Hippocampal formation (tissue), 2 donors: ENCODE measurements at regions not wholly inside any gene's neighbourhood (a gene's known extent, or its start where the extent isn't known, plus 50 kb on each side); places are given as distances from the start of the nearest gene placed in this dataset.
"Not testable (repeated sequence)": the region's sequence is repeated elsewhere in the genome, so short reads cannot be mapped to it uniquely, and the experiment has no call there.

Experiments
- DNase-seq, 2 donors: peaks; one replicate each; lab custom pipeline; 2025; lab: John Stamatoyannopoulos, UW

GRCh38 chr2:83874712-83875430 is 584.2 kb downstream of the SUCLG1 start:
- DNase-seq, result no peak

- DNase-seq, result no peak
These were observed 585.0 kb downstream of the SUCLG1 start for GRCh38 chr2:83874066-83874465.

- no peak for DNase-seq
These were observed 586.0 kb downstream of the SUCLG1 start for GRCh38 chr2:83873110-83873509.

- no peak for DNase-seq
These were observed 592.9 kb downstream of the SUCLG1 start for GRCh38 chr2:83866211-83866610.

GRCh38 chr2:83862600-83862999 is 596.5 kb downstream of the SUCLG1 start:
- DNase-seq, result no peak

GRCh38 chr2:83860320-83860719 is 598.8 kb downstream of the SUCLG1 start:
- no peak for DNase-seq

GRCh38 chr2:83859553-83859952 is 599.5 kb downstream of the SUCLG1 start:
- no peak for DNase-seq

- DNase-seq, result no peak
These were observed 608.0 kb downstream of the SUCLG1 start for GRCh38 chr2:83851066-83851465.

GRCh38 chr2:83850071-83850725 is 608.9 kb downstream of the SUCLG1 start:
- DNase-seq, result no peak

GRCh38 chr2:83844490-83844889 is 614.6 kb downstream of the SUCLG1 start:
- DNase-seq, result no peak

- DNase-seq, result no peak
These were observed 616.7 kb downstream of the SUCLG1 start for GRCh38 chr2:83842421-83842820.

GRCh38 chr2:83837823-83838222 is 621.3 kb downstream of the SUCLG1 start:
- no peak for DNase-seq

- DNase-seq, result no peak
These were observed 631.5 kb downstream of the SUCLG1 start for GRCh38 chr2:83827618-83828017.

- DNase-seq, result no peak
These were observed 632.5 kb downstream of the SUCLG1 start for GRCh38 chr2:83826577-83826976.

- DNase-seq, result peak in 1 of 2 donors; percentile 1
These were observed 635.9 kb downstream of the SUCLG1 start for GRCh38 chr2:83823229-83823628.

GRCh38 chr2:83817511-83817910 is 641.6 kb downstream of the SUCLG1 start:
- DNase-seq, result no peak

- no peak for DNase-seq
These were observed 650.2 kb downstream of the SUCLG1 start for GRCh38 chr2:83808878-83809277.

GRCh38 chr2:83802604-83803003 is 656.5 kb downstream of the SUCLG1 start:
- DNase-seq, result no peak

GRCh38 chr2:83795777-83796176 is 663.3 kb downstream of the SUCLG1 start:
- no peak for DNase-seq

GRCh38 chr2:83790467-83790866 is 668.6 kb downstream of the SUCLG1 start:
- not testable (repeated sequence) for DNase-seq

GRCh38 chr2:83789674-83790073 is 669.4 kb downstream of the SUCLG1 start:
- not testable (repeated sequence) for DNase-seq

- not testable (repeated sequence) for DNase-seq
These were observed 670.0 kb downstream of the SUCLG1 start for GRCh38 chr2:83788938-83789566.

- no peak for DNase-seq
These were observed 671.9 kb downstream of the SUCLG1 start for GRCh38 chr2:83787189-83787588.
